GM12864 (cell line): ENCODE measurements at regions not wholly inside any gene's neighbourhood (a gene's known extent, or its start where the extent isn't known, plus 50 kb on each side); places are given as distances from the start of the nearest gene placed in this dataset.

ENCODE experiments used
- DNase-seq: peaks from one replicate; pipeline ENCODE4 v3.0.0-alpha.2; 2011; ENCODE audit warnings: low read depth
- H3K4me3 ChIP-seq: 2 replicates; pipeline ENCODE4 v1.5.1; 2011; ENCODE audit warnings: mild to moderate bottlenecking, low read depth, low read length, control low read depth
- TF ChIP-seq, protein P1 (sequence below): IDR thresholded peaks from 2 replicates; pipeline ENCODE4 v1.5.1; 2011; ENCODE audit warnings: low read depth, mild to moderate bottlenecking, moderate library complexity, low read length, control low read depth, inconsistent platforms; ENCODE audit errors: missing control alignments

DNA sequence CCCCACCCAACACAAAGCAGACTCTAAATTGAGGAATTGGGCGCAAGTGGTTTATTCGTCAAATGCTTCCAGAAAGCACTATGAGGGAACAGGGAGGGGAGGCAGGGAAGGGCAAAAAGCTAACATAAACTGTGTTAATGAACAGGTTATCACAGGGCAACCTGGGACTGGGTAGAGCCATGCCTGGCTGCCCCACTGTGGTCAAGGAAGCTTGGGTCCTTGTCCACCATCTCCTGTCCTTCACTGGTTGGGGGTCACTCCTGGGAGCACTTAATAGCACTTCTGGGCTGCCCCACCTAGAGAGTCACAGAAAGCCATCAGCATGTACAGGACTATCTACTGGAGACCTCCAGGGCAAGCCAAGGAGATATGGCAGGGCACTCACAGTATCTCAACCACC is 102.3 kb downstream of the LINC00237 start:
- no peak for DNase-seq
- TF ChIP-seq, protein P1, sequence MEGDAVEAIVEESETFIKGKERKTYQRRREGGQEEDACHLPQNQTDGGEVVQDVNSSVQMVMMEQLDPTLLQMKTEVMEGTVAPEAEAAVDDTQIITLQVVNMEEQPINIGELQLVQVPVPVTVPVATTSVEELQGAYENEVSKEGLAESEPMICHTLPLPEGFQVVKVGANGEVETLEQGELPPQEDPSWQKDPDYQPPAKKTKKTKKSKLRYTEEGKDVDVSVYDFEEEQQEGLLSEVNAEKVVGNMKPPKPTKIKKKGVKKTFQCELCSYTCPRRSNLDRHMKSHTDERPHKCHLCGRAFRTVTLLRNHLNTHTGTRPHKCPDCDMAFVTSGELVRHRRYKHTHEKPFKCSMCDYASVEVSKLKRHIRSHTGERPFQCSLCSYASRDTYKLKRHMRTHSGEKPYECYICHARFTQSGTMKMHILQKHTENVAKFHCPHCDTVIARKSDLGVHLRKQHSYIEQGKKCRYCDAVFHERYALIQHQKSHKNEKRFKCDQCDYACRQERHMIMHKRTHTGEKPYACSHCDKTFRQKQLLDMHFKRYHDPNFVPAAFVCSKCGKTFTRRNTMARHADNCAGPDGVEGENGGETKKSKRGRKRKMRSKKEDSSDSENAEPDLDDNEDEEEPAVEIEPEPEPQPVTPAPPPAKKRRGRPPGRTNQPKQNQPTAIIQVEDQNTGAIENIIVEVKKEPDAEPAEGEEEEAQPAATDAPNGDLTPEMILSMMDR: no peak
- no peak overlapping the region for H3K4me3 ChIP-seq

DNA sequence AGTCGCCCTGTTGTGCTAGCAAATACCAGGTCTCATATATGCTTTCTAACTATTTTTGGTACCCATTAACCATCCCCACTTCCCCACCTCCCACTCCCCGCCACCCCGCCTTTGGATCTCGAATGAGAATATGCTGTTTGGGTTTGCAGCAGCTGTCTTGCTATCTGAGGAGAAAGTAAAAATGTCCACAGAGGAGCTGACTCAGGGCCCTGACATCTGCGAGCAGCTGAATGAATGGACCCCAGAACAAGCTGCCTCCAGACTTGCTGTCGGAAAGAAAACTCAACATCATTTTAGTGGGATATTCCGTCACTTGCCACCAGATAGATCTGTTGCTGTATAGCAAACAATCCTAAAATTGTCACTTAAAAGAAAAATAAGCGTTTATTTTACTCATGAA is 103.7 kb downstream of the LINC00237 start:
- TF ChIP-seq, protein P1: no peak
- DNase-seq: no peak
- no peak overlapping the region for H3K4me3 ChIP-seq

DNA sequence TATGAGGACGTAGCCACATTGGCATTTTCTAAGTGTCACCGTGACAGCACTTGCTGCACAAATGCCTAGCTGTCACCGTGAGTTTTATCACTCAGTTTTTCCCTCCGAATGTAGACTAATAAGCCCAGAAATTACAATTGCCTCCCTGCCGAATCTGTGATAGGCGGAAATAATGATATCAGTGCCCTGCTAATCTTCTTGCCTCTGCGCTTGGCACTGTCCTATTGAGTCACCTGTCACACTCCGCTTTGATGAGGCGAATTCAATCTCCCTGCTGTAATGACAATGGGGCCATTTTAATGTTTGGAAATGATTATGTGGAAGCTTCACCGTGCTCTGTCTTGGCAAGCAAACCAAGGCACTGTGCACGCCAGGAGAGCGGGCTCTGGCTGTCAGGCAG is 112.8 kb downstream of the LINC00237 start:
- TF ChIP-seq, protein P1: no peak
- no peak for DNase-seq

DNA sequence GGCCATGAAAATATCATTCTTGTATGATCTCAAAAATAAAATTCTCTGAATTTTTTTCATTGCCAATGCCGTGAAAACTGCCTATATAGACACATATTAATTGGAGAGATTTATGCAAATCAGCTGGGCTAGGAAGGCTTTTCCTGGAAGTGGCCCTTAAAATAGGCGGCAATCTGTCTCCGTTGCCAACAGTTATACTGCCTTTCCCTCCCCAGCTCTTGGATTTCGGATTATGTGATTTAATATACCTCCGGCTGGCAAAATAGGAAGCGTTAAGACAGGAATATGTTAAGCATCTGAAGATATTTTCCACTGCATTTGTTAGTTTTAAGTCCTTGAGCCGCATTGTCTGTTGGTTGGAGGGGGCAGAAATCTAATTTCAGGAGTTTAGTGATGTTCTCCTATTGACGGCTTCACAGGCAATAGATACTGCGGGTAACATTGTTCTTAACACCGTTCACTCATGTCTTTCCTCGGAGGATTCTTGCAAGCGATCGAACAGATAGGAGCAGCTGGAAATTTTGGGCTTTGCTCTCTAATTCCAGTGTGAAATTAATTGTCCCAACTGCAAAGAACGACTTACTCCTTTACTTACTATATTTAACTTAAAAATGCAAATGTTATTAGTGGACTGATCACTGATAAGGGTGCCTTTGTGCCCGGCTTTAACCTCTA is 113.3 kb downstream of the LINC00237 start:
- TF ChIP-seq, protein P1: no peak
- no peak overlapping the region for H3K4me3 ChIP-seq
- DNase-seq: no peak

More for the DNA sequence above, 112.8 kb downstream of the LINC00237 start:
- no peak overlapping the region for H3K4me3 ChIP-seq

DNA sequence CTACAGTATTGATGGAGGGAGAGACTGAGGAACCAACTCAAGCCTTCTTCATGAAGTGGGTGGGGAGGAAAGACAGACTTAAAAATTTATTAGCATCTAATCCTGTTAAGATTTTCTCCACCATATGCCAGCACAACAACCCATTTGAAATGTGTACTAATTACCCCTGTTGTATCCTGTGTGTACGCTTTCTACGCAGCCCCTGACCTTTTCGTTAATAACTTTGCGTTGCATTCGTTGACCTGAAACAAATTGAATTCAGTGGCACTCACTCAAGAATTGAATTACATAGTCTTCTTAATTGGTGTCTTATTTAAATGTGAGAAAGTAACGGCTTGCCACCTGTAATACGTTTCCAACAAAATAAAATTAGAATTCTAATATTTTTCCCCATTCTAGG is 113.9 kb downstream of the LINC00237 start:
- no peak overlapping the region for H3K4me3 ChIP-seq
- DNase-seq: no peak
- TF ChIP-seq, protein P1: no peak

DNA sequence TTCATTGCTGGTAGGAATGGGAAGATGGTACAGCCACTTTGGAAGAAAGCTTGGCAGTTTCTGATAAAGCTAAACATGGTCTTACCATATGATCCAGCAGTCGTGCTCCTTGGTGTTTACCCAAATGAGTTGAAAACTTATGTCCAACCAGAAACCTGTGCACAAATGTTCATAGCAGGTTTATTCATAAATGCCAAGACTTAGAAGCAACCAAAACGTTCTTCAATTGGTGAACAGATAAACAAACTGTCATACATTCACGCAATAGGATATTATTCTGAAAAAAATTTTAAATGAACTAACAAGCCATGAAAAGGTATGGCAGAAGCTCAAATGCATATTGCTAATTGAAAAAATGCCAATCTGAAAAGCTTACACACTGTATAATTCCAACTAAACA is 117.1 kb downstream of the LINC00237 start:
- TF ChIP-seq, protein P1: no peak
- DNase-seq: no peak
- H3K4me3 ChIP-seq: no peak overlapping the region

DNA sequence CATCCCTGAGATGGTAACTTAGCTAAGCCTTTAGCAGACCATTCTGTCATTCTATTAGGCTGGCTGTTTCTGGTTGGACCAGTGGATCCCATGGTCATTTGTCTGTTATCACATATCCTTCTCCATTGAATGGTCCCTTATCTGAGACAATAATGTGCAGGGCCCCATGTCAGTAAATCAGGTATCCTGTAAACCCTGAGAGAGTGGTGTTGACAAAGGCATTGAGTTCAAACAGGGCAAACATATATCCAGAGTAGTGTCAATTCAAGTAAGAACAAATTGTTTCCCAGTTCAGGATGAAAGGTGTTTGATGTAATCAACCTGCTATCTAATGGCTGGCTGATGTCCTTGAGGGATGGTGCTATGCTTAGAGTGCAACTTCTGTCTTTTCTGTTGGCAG is 126.2 kb downstream of the LINC00237 start:
- TF ChIP-seq, protein P1: no peak
- no peak for DNase-seq

More for the DNA sequence above, 126.2 kb downstream of the LINC00237 start:
- H3K4me3 ChIP-seq: no peak overlapping the region
